Suprapubic skin (tissue), 4 donors: ENCODE measurements at regions not wholly inside any gene's neighbourhood (a gene's known extent, or its start where the extent isn't known, plus 50 kb on each side); places are given as distances from the start of the nearest gene placed in this dataset.

Experiments used
- POLR2A ChIP-seq, 2 donors: fragments of 450-650 bp; IDR thresholded peaks; one replicate each; pipeline ENCODE4 v1.6.1; 2017; ENCODE audit warnings: antibody characterized with exemption in 2 of 2, mild to moderate bottlenecking in 2 of 2, moderate library complexity in 2 of 2
- POLR2AphosphoS5 ChIP-seq, 3 donors: sonication (generic); formaldehyde crosslinking; IDR thresholded peaks; one replicate each; pipeline ENCODE4 v1.6.1; 2017; ENCODE audit warnings: antibody characterized with exemption in 3 of 3
- TF ChIP-seq, protein P1 (sequence below), 2 donors: fragments of 200-600 bp in 1 of 2; fragments of 450-650 bp in 1 of 2; sonication (generic) in 1 of 2; IDR thresholded peaks; one replicate each; pipeline ENCODE4 v1.5.1; 2016 to 2019; ENCODE audit warnings: antibody characterized with exemption in 2 of 2, mild to moderate bottlenecking in 1 of 2, moderate library complexity in 1 of 2

- TF ChIP-seq, protein P1, sequence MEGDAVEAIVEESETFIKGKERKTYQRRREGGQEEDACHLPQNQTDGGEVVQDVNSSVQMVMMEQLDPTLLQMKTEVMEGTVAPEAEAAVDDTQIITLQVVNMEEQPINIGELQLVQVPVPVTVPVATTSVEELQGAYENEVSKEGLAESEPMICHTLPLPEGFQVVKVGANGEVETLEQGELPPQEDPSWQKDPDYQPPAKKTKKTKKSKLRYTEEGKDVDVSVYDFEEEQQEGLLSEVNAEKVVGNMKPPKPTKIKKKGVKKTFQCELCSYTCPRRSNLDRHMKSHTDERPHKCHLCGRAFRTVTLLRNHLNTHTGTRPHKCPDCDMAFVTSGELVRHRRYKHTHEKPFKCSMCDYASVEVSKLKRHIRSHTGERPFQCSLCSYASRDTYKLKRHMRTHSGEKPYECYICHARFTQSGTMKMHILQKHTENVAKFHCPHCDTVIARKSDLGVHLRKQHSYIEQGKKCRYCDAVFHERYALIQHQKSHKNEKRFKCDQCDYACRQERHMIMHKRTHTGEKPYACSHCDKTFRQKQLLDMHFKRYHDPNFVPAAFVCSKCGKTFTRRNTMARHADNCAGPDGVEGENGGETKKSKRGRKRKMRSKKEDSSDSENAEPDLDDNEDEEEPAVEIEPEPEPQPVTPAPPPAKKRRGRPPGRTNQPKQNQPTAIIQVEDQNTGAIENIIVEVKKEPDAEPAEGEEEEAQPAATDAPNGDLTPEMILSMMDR (IDR thresholded peaks at IDR 0.05), result no peak
- no peak for TF ChIP-seq POLR2A (IDR thresholded peaks at IDR 0.05)
- TF ChIP-seq POLR2AphosphoS5 (IDR thresholded peaks at IDR 0.05), result no peak
Measured at GRCh38 chr13:44765001-44765471, 188.9 kb upstream of the TSC22D1 start.
